Vagina (tissue), 2 donors: ENCODE measurements at regions not wholly inside any gene's neighbourhood (a gene's known extent, or its start where the extent isn't known, plus 50 kb on each side); places are given as distances from the start of the nearest gene placed in this dataset.
A peak's percentile ranks its signal among the peaks of the same experiment; 100 is the strongest.
"Not testable (repeated sequence)": the region's sequence is repeated elsewhere in the genome, so short reads cannot be mapped to it uniquely, and the experiment has no call there.

Experiments used
- DNase-seq, 2 donors: peaks; one replicate each; pipeline ENCODE4 v3.0.0-alpha.2; 2017; ENCODE audit errors: extremely low spot score in 2 of 2
- H3K27ac ChIP-seq: fragments of 200-600 bp; sonication (generic); one replicate; pipeline ENCODE4 v1.5.1; 2019
- H3K27me3 ChIP-seq: fragments of 200-600 bp; sonication (generic); one replicate; pipeline ENCODE4 v1.5.1; 2019
- H3K36me3 ChIP-seq, 2 donors: fragments of 200-600 bp; sonication (generic); one replicate each; pipeline ENCODE4 v1.5.1; 2017 to 2019
- H3K4me1 ChIP-seq: fragments of 200-600 bp; sonication (generic); one replicate; pipeline ENCODE4 v1.5.1; 2019
- H3K4me3 ChIP-seq, 2 donors: fragments of 200-600 bp; sonication (generic); 1 replicate in 1 of 2; 2 replicates in 1 of 2; pipeline ENCODE4 v1.5.1; 2016 to 2019
- H3K9me3 ChIP-seq: fragments of 200-600 bp; sonication (generic); one replicate; pipeline ENCODE4 v1.5.1; 2019
- CTCF ChIP-seq, 3 experiments: fragments of 450-650 bp in 2 of 3; fragments of 200-600 bp in 1 of 3; sonication (generic) in 1 of 3; IDR thresholded peaks; one replicate each; pipeline ENCODE4 v1.5.1; 2017 to 2019; ENCODE audit warnings: antibody characterized with exemption in 3 of 3, mild to moderate bottlenecking in 2 of 3, moderate library complexity in 2 of 3
- POLR2A ChIP-seq, 2 donors: fragments of 450-650 bp; IDR thresholded peaks; one replicate each; pipeline ENCODE4 v1.6.1; 2017; ENCODE audit warnings: antibody characterized with exemption in 2 of 2, mild to moderate bottlenecking in 2 of 2, moderate library complexity in 2 of 2
- POLR2AphosphoS5 ChIP-seq, 2 donors: sonication (generic); formaldehyde crosslinking; IDR thresholded peaks; one replicate each; pipeline ENCODE4 v1.9.0; 2017; ENCODE audit warnings: antibody characterized with exemption in 2 of 2, mild to moderate bottlenecking in 2 of 2, low read depth in 1 of 2; ENCODE audit not compliant: insufficient read depth in 1 of 2
- intact Hi-C: fragments of 100-400 bp; cut with DNase I; formaldehyde crosslinking; loops from one replicate; pipeline ENCODE4 v1.15.1; 2023

- Histone ChIP-seq H3K4me3 (no peak overlapping the region), H3K36me3 (no peaks in the 10 kb centered on the region), H3K4me1 (no peaks in the 10 kb centered on the region), H3K27ac (no peak overlapping the region), H3K27me3 (no peaks in the 10 kb centered on the region), H3K9me3 (no peaks in the 10 kb centered on the region)
- intact Hi-C loops, result no loop called here
- TF ChIP-seq POLR2A (IDR thresholded peaks at IDR 0.05) (no peak), CTCF (IDR thresholded peaks at IDR 0.05) (no peak), POLR2AphosphoS5 (IDR thresholded peaks at IDR 0.05; ENCODE audit: insufficient read depth in 1 of 2, low read depth in 1 of 2) (no peak)
- DNase-seq, result no peak
Observed at GRCh38 chr9:38326122-38326521, 66.4 kb upstream of the ALDH1B1 start.

- H3K4me3 ChIP-seq, H3K27me3 ChIP-seq, H3K9me3 ChIP-seq, intact Hi-C loops, DNase-seq, H3K36me3 ChIP-seq, H3K4me1 ChIP-seq, H3K27ac ChIP-seq: not testable (repeated sequence)
Observed at GRCh38 chr9:38324213-38324612, 68.3 kb upstream of the ALDH1B1 start.

GRCh38 chr9:38322937-38323336, 69.6 kb upstream of the ALDH1B1 start:
- H3K36me3 ChIP-seq, result no peaks in the 10 kb centered on the region
- H3K27ac ChIP-seq, result no peak overlapping the region
- TF ChIP-seq CTCF (IDR thresholded peaks at IDR 0.05), result no peak
- TF ChIP-seq POLR2AphosphoS5 (IDR thresholded peaks at IDR 0.05; ENCODE audit: insufficient read depth in 1 of 2, low read depth in 1 of 2), result no peak
- TF ChIP-seq POLR2A (IDR thresholded peaks at IDR 0.05), result no peak
- peaks cover 4% of the 10 kb centered on the region for H3K4me1 ChIP-seq
- no peaks in the 10 kb centered on the region for H3K27me3 ChIP-seq
- no peak overlapping the region for H3K4me3 ChIP-seq
- DNase-seq, result no peak
- H3K9me3 ChIP-seq, result no peaks in the 10 kb centered on the region
- intact Hi-C loops, result no loop called here

- Histone ChIP-seq H3K27ac (no peak overlapping the region), H3K4me1 (peaks cover 4% of the 10 kb centered on the region), H3K4me3 (peak overlapping the region; percentile 4 to 15), H3K9me3 (no peaks in the 10 kb centered on the region), H3K36me3 (no peaks in the 10 kb centered on the region), H3K27me3 (no peaks in the 10 kb centered on the region)
- TF ChIP-seq CTCF (IDR thresholded peaks at IDR 0.05), result no peak
- TF ChIP-seq POLR2A (IDR thresholded peaks at IDR 0.05), result no peak
- no peak for TF ChIP-seq POLR2AphosphoS5 (IDR thresholded peaks at IDR 0.05; ENCODE audit: insufficient read depth in 1 of 2, low read depth in 1 of 2)
- DNase-seq, result no peak
- intact Hi-C loops, result no loop called here
Observed at GRCh38 chr9:38319496-38320173, 72.9 kb upstream of the ALDH1B1 start.

- Histone ChIP-seq H3K36me3 (no peaks in the 10 kb centered on the region), H3K9me3 (no peaks in the 10 kb centered on the region), H3K27ac (no peak overlapping the region), H3K4me3 (peak overlapping the region; percentile 4 to 15), H3K4me1 (peaks cover 4% of the 10 kb centered on the region), H3K27me3 (no peaks in the 10 kb centered on the region)
- TF ChIP-seq CTCF (IDR thresholded peaks at IDR 0.05) (no peak), POLR2A (IDR thresholded peaks at IDR 0.05) (no peak), POLR2AphosphoS5 (IDR thresholded peaks at IDR 0.05; ENCODE audit: insufficient read depth in 1 of 2, low read depth in 1 of 2) (no peak)
- DNase-seq, result peak; percentile 77 to 95
- intact Hi-C loops, result no loop called here
Observed at GRCh38 chr9:38318759-38319495, 73.6 kb upstream of the ALDH1B1 start.
